ENCODE measurements at regions not wholly inside any gene's neighbourhood (a gene's known extent, or its start where the extent isn't known, plus 50 kb on each side); places are given as distances from the start of the nearest gene placed in this dataset.

DNA sequence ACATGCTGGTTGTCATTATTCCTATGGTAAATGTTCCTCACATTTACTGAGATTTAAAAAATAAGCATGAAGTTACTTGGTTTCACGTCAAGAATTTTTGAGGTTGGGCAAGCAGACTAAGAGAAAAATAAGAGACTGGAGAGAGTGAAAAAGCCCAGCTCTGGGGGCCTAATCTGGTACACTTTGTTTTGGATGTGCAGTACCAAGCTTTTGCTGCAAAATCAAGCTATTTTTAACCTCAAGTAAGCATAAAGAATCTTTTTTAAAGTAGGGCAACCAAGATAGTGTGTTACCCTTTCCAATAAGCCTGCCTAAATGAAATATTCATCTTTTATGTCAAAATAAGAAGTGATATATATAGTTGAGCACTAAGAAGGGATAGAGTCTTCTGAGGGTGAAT lies 79.4 kb upstream of the ARHGAP20 start:
- no peak for TF ChIP-seq EZH2 (optimal IDR thresholded peaks at IDR 0.05; ENCODE audit: low read depth, low read length)
- TF ChIP-seq, protein P1, sequence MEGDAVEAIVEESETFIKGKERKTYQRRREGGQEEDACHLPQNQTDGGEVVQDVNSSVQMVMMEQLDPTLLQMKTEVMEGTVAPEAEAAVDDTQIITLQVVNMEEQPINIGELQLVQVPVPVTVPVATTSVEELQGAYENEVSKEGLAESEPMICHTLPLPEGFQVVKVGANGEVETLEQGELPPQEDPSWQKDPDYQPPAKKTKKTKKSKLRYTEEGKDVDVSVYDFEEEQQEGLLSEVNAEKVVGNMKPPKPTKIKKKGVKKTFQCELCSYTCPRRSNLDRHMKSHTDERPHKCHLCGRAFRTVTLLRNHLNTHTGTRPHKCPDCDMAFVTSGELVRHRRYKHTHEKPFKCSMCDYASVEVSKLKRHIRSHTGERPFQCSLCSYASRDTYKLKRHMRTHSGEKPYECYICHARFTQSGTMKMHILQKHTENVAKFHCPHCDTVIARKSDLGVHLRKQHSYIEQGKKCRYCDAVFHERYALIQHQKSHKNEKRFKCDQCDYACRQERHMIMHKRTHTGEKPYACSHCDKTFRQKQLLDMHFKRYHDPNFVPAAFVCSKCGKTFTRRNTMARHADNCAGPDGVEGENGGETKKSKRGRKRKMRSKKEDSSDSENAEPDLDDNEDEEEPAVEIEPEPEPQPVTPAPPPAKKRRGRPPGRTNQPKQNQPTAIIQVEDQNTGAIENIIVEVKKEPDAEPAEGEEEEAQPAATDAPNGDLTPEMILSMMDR (IDR thresholded peaks at IDR 0.05; ENCODE audit: low read length), result no peak

Data from MM.1S (cell line).